Mononuclear cell (primary cell): ENCODE measurements at regions not wholly inside any gene's neighbourhood (a gene's known extent, or its start where the extent isn't known, plus 50 kb on each side); places are given as distances from the start of the nearest gene placed in this dataset.

Source experiments
- H3K27me3 ChIP-seq: 2 replicates; pipeline ENCODE4 v1.6.0; 2011; ENCODE audit warnings: low read length, control low read depth; ENCODE audit not compliant: insufficient read depth
- H3K4me1 ChIP-seq: 2 replicates; pipeline ENCODE4 v1.5.1; 2011; ENCODE audit warnings: mild to moderate bottlenecking, low read length, control low read depth; ENCODE audit not compliant: insufficient read depth
- H3K4me3 ChIP-seq: 2 replicates; pipeline ENCODE4 v1.5.1; 2011; ENCODE audit warnings: mild to moderate bottlenecking, low read length, moderate library complexity
- H3K9me3 ChIP-seq: 2 replicates; pipeline ENCODE4 v1.5.1; 2011; ENCODE audit warnings: low read depth, mild to moderate bottlenecking, control low read depth, low read length

DNA sequence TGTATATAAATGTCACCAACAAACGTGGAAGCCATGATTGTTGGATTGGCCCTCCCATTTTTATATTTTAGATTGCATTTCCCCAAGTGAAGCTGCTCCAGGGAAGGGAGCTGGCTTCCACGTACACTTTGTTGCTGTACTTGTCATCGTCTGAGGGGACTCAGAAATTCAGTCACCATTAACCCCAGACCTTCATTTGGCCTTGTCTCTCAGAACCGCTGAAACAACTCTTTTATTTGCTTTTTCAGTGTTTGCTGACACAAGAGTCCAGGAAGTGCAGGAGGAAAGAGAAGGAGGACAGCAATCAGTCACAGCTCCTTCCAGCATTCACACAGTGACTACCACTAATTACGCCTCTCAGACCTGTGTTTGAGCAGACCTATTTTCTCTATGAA lies 276.5 kb downstream of the TBL1XR1 start:
- Histone ChIP-seq H3K4me1 (no peaks in the 10 kb centered on the region), H3K27me3 (no peaks in the 10 kb centered on the region), H3K9me3 (no peaks in the 10 kb centered on the region), H3K4me3 (no peak overlapping the region)

DNA sequence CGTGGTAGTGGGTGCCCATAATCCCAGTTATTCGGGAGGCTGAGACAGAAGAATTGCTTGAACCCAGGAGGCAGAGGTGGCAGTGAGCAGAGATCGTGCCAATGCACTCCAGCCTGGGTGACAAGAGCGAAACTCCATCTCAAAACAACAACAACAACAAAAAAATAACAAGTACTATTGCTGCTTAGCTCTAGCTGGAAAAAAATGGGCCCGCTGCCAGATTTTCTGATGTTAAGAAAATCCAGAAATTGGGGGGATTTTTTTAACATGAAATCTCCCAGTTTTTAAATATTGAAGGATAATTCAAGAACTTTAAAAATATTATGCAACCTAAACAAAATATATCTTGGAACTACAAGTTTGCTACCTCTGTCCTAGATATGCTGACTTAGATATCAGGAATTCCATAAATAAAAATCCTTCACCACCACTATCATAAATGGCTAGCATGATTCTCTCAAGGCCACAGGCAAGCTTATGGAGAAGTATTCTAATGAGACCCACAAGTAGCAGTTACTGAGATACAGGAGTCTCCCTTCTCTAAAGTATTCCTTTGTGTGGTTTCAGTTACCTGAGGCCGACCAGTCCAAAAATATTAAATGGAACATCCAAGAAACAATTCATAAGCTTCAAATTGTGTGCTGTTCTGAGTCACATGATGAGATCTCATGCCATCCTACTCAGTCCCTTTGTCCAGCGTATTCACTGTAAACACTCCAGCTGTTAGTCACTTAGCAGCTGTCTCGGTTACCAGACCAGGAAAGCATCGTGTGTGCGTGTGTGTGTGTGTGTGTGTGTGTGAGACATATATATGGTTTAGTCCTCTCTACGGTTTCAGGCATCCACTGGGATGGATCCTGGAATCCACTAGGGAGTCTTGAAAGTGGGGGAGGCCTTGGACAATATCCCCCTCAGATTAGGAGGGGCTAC lies 277.2 kb downstream of the TBL1XR1 start:
- Histone ChIP-seq H3K9me3 (no peaks in the 10 kb centered on the region), H3K4me3 (no peak overlapping the region), H3K4me1 (no peaks in the 10 kb centered on the region), H3K27me3 (no peaks in the 10 kb centered on the region)

- H3K4me3 ChIP-seq: no peak overlapping the region
- no peaks in the 10 kb centered on the region for H3K27me3 ChIP-seq
- no peaks in the 10 kb centered on the region for H3K9me3 ChIP-seq
- H3K4me1 ChIP-seq: no peaks in the 10 kb centered on the region
Measured at GRCh38 chr3:176916777-176917176, 280.5 kb downstream of the TBL1XR1 start.

- Histone ChIP-seq H3K4me3 (no peak overlapping the region), H3K4me1 (no peaks in the 10 kb centered on the region), H3K9me3 (no peaks in the 10 kb centered on the region), H3K27me3 (no peaks in the 10 kb centered on the region)
Measured at GRCh38 chr3:176914764-176915163, 282.5 kb downstream of the TBL1XR1 start.

DNA sequence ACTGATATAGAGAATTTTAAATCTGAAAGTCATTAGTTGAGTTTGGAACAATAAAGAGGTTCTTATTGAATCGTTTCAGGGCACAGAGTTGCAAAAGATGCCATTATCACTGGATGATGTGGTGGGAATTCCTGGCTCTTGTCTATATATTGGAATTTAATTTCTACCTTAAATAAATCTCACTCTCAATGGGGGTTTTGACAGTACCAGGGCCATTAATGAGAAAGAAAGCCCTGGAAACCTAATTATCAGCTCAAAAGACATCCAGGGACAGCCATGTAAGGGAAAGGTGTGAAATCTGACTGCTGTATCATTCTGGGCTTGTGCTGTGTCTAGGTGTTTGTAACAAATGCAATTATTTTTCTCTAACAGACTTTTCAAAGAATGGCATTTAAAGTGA lies 285.7 kb downstream of the TBL1XR1 start:
- Histone ChIP-seq H3K4me3 (no peak overlapping the region), H3K9me3 (no peaks in the 10 kb centered on the region), H3K27me3 (no peaks in the 10 kb centered on the region), H3K4me1 (no peaks in the 10 kb centered on the region)

DNA sequence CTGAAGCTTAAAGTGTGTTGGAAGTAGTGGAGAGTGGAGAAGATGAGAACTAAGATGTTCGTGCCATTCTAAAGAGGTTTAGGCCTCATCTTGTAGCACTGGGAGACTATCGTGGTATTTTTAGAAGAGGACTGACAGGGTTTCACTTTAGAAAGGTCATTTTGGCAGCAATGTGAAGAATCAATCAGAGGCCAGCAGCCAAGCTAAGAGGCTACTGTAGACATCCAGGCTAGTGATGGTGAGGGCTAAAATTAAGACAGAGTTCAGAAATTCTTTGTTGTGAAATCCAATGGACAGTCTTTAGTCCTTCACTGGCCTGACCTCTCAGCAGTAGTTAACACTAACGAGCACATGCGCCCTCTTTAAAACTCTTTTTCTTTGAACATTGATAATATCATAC lies 288.2 kb downstream of the TBL1XR1 start:
- no peak overlapping the region for H3K4me3 ChIP-seq
- H3K27me3 ChIP-seq: no peaks in the 10 kb centered on the region
- no peaks in the 10 kb centered on the region for H3K4me1 ChIP-seq
- H3K9me3 ChIP-seq: no peaks in the 10 kb centered on the region

DNA sequence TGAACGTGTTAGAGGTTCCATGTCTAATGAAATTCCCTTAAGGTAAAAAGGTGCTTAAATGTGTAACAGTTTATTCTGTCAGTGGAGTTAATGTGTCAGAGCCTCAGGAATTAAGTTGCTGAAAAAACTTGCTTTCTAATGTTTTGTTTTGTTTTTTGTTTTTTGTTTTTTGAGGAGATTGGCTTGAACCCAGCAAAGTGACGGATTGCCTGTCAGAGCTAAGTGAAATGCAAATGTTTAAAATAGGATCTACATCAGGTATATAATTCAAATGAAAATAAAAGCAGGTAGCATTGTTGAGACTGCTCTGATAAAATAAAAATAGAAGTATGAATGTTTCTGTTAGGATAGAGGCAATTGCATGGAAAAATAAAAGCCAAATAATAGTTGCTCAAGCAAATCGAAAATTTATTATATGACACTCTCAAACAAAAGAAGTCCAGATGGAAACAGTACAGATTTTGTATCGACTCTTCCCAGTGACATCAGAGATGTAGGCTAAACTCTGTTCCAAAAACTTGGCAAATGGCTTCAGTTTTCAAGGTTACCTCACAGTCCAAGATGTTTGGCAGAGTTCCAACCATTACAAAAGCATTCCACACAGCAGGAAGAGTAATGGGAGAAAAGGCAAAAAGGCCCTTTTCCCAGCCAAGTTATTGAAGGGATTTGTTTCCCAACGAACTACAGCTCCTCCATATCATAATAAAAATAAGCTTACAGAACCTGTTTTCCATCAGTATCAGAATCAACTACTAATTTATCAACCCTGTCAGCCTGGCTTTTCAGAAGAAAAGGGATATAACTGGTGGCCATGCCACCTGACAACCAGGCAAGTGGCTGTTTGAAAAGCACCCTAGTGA lies 291.0 kb downstream of the TBL1XR1 start:
- H3K4me3 ChIP-seq: no peak overlapping the region
- no peaks in the 10 kb centered on the region for H3K27me3 ChIP-seq
- no peaks in the 10 kb centered on the region for H3K4me1 ChIP-seq
- no peaks in the 10 kb centered on the region for H3K9me3 ChIP-seq

DNA sequence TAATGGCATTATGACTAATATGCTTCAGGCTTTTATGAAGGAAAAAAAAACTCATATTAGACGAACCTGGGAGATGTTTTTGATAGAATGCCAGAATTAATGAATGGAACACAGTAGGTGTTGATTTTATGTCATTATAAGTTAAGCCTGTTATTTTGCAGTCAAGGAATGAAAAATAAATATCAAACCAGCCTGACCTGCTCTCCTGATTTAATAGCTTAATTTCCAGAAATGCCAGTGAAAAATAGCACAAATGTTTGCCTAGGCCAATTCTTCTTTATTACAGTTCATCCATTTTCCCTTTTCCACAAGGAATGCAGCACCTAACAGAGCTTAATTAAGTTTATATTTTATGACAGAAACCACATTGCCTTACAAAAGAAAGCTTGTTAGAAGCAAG lies 292.0 kb downstream of the TBL1XR1 start:
- no peaks in the 10 kb centered on the region for H3K27me3 ChIP-seq
- no peak overlapping the region for H3K4me3 ChIP-seq
- H3K4me1 ChIP-seq: no peaks in the 10 kb centered on the region
- H3K9me3 ChIP-seq: no peaks in the 10 kb centered on the region

DNA sequence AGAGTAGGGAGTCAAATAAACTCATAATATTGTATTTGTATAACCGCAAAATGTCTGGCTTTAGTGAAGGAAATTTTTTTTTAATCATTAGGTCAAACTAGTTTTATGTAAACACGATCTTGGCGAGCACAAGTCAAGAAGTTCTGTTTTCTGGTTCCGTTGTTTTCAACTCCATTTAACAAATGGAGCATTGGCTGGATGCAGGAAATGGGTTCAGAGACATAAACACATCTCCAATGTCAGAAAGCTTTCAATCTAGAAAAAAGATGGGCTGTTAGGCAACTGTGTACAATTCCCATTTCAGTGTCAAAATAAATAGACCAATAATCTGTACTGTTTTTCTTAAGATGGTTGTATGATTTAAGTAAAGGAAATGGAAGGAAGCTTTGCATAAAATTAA lies 292.8 kb downstream of the TBL1XR1 start:
- Histone ChIP-seq H3K9me3 (no peaks in the 10 kb centered on the region), H3K4me3 (no peak overlapping the region), H3K4me1 (no peaks in the 10 kb centered on the region)

GRCh38 chr3:176896640-176897039 lies 300.6 kb downstream of the TBL1XR1 start:
- H3K4me1 ChIP-seq: no peaks in the 10 kb centered on the region
- H3K4me3 ChIP-seq: no peak overlapping the region
- no peaks in the 10 kb centered on the region for H3K9me3 ChIP-seq
- H3K27me3 ChIP-seq: no peaks in the 10 kb centered on the region

More for the DNA sequence above, 292.8 kb downstream of the TBL1XR1 start:
- H3K27me3 ChIP-seq: no peaks in the 10 kb centered on the region

- Histone ChIP-seq H3K4me3 (no peak overlapping the region), H3K9me3 (no peaks in the 10 kb centered on the region), H3K27me3 (no peaks in the 10 kb centered on the region), H3K4me1 (no peaks in the 10 kb centered on the region)
Measured at GRCh38 chr3:176896165-176896564, 301.1 kb downstream of the TBL1XR1 start.

DNA sequence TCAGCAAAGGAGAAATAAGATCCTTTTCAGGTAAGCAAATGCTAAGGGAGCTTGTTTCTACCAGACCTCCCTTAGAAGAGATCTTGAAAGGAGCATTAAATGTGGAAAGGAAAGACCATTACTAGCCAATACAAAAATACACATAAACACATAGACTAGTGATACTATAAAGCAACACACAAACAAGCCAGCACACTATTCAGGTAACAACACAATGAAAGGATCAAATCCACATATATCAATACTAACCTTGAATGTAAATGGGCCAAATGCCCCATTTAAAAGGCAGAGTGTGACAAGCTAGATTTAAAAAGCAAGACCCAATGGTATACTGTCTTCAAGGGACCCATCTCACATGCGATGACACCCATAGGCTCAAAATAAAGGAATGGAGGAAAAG lies 317.6 kb downstream of the TBL1XR1 start:
- Histone ChIP-seq H3K9me3 (no peaks in the 10 kb centered on the region), H3K27me3 (no peaks in the 10 kb centered on the region), H3K4me1 (no peaks in the 10 kb centered on the region), H3K4me3 (no peak overlapping the region)

GRCh38 chr3:176873261-176873660 lies 324.0 kb downstream of the TBL1XR1 start:
- Histone ChIP-seq H3K4me1 (no peaks in the 10 kb centered on the region), H3K4me3 (no peak overlapping the region), H3K27me3 (no peaks in the 10 kb centered on the region), H3K9me3 (no peaks in the 10 kb centered on the region)

DNA sequence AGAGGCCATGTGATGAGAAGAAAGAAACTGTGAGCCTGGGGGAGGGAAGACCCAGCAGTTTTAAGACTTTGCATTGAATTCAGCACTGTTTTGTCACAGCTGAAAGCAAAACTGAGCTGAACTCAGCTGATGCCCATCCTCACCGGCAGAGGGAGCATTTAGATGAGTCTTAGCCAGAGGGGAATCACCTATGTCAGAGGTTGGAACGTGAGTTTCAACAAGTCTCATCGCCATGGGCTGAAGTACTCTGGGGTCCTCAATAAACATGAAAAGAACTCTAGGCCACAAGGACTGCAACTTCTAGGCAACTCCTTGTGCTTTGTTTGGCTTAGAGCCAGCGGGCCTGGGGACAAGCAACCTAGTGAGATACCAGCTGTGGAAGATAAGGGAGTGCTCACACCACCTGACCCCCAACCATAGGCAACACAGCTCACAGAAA lies 324.5 kb downstream of the TBL1XR1 start:
- Histone ChIP-seq H3K4me1 (no peaks in the 10 kb centered on the region), H3K27me3 (no peaks in the 10 kb centered on the region), H3K9me3 (no peaks in the 10 kb centered on the region), H3K4me3 (no peak overlapping the region)

- no peaks in the 10 kb centered on the region for H3K9me3 ChIP-seq
- no peak overlapping the region for H3K4me3 ChIP-seq
- no peaks in the 10 kb centered on the region for H3K27me3 ChIP-seq
- H3K4me1 ChIP-seq: no peaks in the 10 kb centered on the region
Measured at GRCh38 chr3:176870451-176870850, 326.8 kb downstream of the TBL1XR1 start.
